ENCODE measurements at regions not wholly inside any gene's neighbourhood (a gene's known extent, or its start where the extent isn't known, plus 50 kb on each side); places are given as distances from the start of the nearest gene placed in this dataset.
"Not testable (repeated sequence)": the region's sequence is repeated elsewhere in the genome, so short reads cannot be mapped to it uniquely, and the experiment has no call there.

DNA sequence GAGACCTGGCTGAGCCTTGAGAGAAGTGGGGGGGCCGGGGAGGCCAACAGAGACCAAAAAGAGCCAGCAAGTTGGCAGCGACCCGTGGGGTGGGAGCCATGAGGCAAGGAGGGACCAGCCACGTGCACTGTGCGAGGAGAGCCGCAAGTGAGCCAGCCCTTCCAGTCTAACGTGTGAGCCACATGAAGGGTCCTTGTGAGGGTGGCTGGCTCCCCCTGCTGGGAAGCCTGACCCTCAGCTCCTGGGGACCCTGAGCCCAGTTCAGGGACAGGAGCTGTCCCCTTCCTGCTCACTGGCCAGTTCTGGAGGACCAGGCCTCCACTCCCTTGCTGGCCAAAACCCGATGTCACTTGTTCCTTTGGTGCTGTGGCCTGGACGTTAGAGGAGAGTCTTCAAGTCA is 246.6 kb upstream of the TP53TG3 start:
- TF ChIP-seq EGR1 (IDR thresholded peaks at IDR 0.05); FOXM1 (IDR thresholded peaks at IDR 0.05; ENCODE audit: borderline replicate concordance, low read depth); NFIC (IDR thresholded peaks at IDR 0.05); TCF12 (IDR thresholded peaks at IDR 0.05; ENCODE audit: low read depth); EP300 (IDR thresholded peaks at IDR 0.05; ENCODE audit: borderline replicate concordance); YY1 (IDR thresholded peaks at IDR 0.05; ENCODE audit: low read depth); CEBPB (IDR thresholded peaks at IDR 0.05); TAF1 (IDR thresholded peaks at IDR 0.05; ENCODE audit: low read depth); CREB1 (IDR thresholded peaks at IDR 0.05; ENCODE audit: low read depth); ZBTB7A (IDR thresholded peaks at IDR 0.05; ENCODE audit: low read depth): not testable (repeated sequence)
- TF ChIP-seq, protein P1, sequence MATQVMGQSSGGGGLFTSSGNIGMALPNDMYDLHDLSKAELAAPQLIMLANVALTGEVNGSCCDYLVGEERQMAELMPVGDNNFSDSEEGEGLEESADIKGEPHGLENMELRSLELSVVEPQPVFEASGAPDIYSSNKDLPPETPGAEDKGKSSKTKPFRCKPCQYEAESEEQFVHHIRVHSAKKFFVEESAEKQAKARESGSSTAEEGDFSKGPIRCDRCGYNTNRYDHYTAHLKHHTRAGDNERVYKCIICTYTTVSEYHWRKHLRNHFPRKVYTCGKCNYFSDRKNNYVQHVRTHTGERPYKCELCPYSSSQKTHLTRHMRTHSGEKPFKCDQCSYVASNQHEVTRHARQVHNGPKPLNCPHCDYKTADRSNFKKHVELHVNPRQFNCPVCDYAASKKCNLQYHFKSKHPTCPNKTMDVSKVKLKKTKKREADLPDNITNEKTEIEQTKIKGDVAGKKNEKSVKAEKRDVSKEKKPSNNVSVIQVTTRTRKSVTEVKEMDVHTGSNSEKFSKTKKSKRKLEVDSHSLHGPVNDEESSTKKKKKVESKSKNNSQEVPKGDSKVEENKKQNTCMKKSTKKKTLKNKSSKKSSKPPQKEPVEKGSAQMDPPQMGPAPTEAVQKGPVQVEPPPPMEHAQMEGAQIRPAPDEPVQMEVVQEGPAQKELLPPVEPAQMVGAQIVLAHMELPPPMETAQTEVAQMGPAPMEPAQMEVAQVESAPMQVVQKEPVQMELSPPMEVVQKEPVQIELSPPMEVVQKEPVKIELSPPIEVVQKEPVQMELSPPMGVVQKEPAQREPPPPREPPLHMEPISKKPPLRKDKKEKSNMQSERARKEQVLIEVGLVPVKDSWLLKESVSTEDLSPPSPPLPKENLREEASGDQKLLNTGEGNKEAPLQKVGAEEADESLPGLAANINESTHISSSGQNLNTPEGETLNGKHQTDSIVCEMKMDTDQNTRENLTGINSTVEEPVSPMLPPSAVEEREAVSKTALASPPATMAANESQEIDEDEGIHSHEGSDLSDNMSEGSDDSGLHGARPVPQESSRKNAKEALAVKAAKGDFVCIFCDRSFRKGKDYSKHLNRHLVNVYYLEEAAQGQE (IDR thresholded peaks at IDR 0.05; ENCODE audit: low read depth): not testable (repeated sequence)
- TF ChIP-seq, protein P2, sequence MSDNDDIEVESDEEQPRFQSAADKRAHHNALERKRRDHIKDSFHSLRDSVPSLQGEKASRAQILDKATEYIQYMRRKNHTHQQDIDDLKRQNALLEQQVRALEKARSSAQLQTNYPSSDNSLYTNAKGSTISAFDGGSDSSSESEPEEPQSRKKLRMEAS (IDR thresholded peaks at IDR 0.05): not testable (repeated sequence)
- TF ChIP-seq, protein P3, sequence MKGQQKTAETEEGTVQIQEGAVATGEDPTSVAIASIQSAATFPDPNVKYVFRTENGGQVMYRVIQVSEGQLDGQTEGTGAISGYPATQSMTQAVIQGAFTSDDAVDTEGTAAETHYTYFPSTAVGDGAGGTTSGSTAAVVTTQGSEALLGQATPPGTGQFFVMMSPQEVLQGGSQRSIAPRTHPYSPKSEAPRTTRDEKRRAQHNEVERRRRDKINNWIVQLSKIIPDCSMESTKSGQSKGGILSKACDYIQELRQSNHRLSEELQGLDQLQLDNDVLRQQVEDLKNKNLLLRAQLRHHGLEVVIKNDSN (IDR thresholded peaks at IDR 0.05): not testable (repeated sequence)
- peak; percentile 15; the same call in 1 of the 2 replicates for TF ChIP-seq RAD21 (IDR thresholded peaks at IDR 0.05; ENCODE audit: low read depth)
